ENCODE measurements at regions not wholly inside any gene's neighbourhood (a gene's known extent, or its start where the extent isn't known, plus 50 kb on each side); places are given as distances from the start of the nearest gene placed in this dataset.

- TF ChIP-seq CTCF (IDR thresholded peaks at IDR 0.05) (no peak), POLR2A (IDR thresholded peaks at IDR 0.05) (peak in 1 of 2 donors; percentile 47)
These were observed 75.4 kb upstream of the SELENOP start for GRCh38 chr5:42887097-42887496.
